ENCODE measurements at regions not wholly inside any gene's neighbourhood (a gene's known extent, or its start where the extent isn't known, plus 50 kb on each side); places are given as distances from the start of the nearest gene placed in this dataset.

- TF ChIP-seq EZH2 (IDR thresholded peaks at IDR 0.05; ENCODE audit: insufficient read depth, poor library complexity, severe bottlenecking) (no peak), EZH2phosphoT487 (IDR thresholded peaks at IDR 0.05; ENCODE audit: insufficient read depth, low read depth) (no peak)
- no peak overlapping the region for H3K9ac ChIP-seq
- no peak overlapping the region for H3K4me2 ChIP-seq (ENCODE audit: unreplicated experiment)
- H3K4me3 ChIP-seq: no peak overlapping the region
- no peaks in the 10 kb centered on the region for H3K79me2 ChIP-seq (ENCODE audit: insufficient read depth)
- peaks cover 16% of the 10 kb centered on the region; the same call in 1 of the 2 replicates for H3F3A ChIP-seq (ENCODE audit: insufficient read depth)
- H2AFZ ChIP-seq: no peak overlapping the region
- 48 to 50% methylated on average over 5 of the region's 5 CpGs for WGBS, 2 experiments (ENCODE audit: low coverage in 1 of 2, low lambda C conversion rate in 2 of 2, missing lambda C conversion rate in 2 of 2)
- no peaks in the 10 kb centered on the region for H3K9me2 ChIP-seq (ENCODE audit: insufficient read depth)
- H3K4me1 ChIP-seq (ENCODE audit: insufficient read depth): peaks cover 22% of the 10 kb centered on the region
- H3K27ac ChIP-seq: no peak overlapping the region
- no peaks in the 10 kb centered on the region for H3K27me3 ChIP-seq (replicated peaks; ENCODE audit: insufficient read depth)
- no peaks in the 10 kb centered on the region for H3K36me3 ChIP-seq (ENCODE audit: low read depth)
- in situ Hi-C loops (cut with MboI): no loop called here
- no peak for DNase-seq
- H3K9me3 ChIP-seq (ENCODE audit: low read depth): no peaks in the 10 kb centered on the region
- H4K20me1 ChIP-seq (ENCODE audit: insufficient read depth): no peaks in the 10 kb centered on the region
These were observed 127.0 kb downstream of the METTL4 start for GRCh38 chr18:2444201-2444875.

DNA sequence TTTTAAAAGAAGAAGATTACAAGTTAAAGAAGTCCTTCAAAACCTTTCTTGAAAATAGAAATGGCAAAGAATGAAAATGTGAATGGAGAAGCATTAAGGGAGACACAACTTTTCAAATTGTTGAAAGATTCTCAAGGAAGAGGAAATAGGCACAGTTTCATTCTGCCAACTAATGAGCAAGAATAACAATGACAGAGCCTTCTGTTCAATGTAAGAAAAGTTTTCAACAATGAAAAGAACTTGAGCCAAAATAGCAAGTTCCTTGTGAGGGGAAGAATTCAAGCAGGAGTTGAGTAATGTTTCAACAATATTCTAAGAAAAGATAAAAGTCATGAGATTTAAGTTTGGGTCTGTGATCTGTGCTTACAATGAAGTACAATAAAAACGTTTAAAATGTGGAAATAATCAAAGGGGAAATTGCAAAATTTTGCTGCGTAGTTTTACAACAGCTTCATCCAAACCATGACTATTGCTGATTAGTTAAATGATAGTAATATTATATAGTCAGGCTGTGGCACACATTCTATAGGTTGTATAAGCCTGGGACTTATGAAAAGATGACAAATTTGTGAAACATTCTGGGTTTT is 122.6 kb downstream of the METTL4 start:
- TF ChIP-seq EZH2 (IDR thresholded peaks at IDR 0.05; ENCODE audit: insufficient read depth, poor library complexity, severe bottlenecking) (no peak), EZH2phosphoT487 (IDR thresholded peaks at IDR 0.05; ENCODE audit: insufficient read depth, low read depth) (no peak)
- H3K79me2 ChIP-seq (ENCODE audit: insufficient read depth): no peaks in the 10 kb centered on the region
- in situ Hi-C loops (cut with MboI): no loop called here
- peak; percentile 40 for DNase-seq
- H2AFZ ChIP-seq: peak overlapping the region; percentile 42
- no peaks in the 10 kb centered on the region for H4K20me1 ChIP-seq (ENCODE audit: insufficient read depth)
- no peaks in the 10 kb centered on the region for H3K27me3 ChIP-seq (replicated peaks; ENCODE audit: insufficient read depth)
- peaks cover 12% of the 10 kb centered on the region; the same call in 1 of the 2 replicates for H3F3A ChIP-seq (ENCODE audit: insufficient read depth)
- no peak overlapping the region for H3K9ac ChIP-seq
- H3K9me3 ChIP-seq (ENCODE audit: low read depth): no peaks in the 10 kb centered on the region
- H3K9me2 ChIP-seq (ENCODE audit: insufficient read depth): no peaks in the 10 kb centered on the region
- no peak overlapping the region for H3K4me3 ChIP-seq
- peaks cover 14% of the 10 kb centered on the region for H3K4me1 ChIP-seq (ENCODE audit: insufficient read depth)
- no peaks in the 10 kb centered on the region for H3K36me3 ChIP-seq (ENCODE audit: low read depth)
- peak overlapping the region; percentile 10 for H3K4me2 ChIP-seq (ENCODE audit: unreplicated experiment)
- 0% methylated on average over 2 of the region's 2 CpGs for WGBS, 2 experiments (ENCODE audit: low coverage in 1 of 2, low lambda C conversion rate in 2 of 2, missing lambda C conversion rate in 2 of 2)
- peak overlapping the region; percentile 36 for H3K27ac ChIP-seq

DNA sequence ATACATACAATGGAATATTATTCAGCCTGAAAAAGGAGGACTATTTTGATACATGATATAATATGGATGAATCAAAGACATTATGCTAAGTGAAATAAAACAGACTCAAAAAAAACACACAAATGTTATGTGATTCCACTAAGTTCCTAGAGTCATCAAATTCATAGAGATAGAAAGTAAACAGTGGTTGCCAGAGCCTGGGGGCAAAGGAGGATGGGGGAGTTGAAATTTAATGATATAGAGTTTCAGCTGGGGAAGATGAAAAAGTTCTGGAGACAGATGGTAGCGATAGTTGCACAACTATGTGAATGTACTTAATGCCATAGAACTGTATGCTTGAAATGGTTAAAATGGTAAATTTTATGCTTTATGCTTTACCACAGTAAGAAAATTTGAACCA is 119.7 kb downstream of the METTL4 start:
- 48 to 76% methylated on average over 1 of the region's 1 CpG for WGBS, 2 experiments (ENCODE audit: low coverage in 1 of 2, low lambda C conversion rate in 2 of 2, missing lambda C conversion rate in 2 of 2)
- no peaks in the 10 kb centered on the region for H3K36me3 ChIP-seq (ENCODE audit: low read depth)
- H3K4me3 ChIP-seq: no peak overlapping the region
- no peak for TF ChIP-seq EZH2phosphoT487 (IDR thresholded peaks at IDR 0.05; ENCODE audit: insufficient read depth, low read depth)
- TF ChIP-seq EZH2 (IDR thresholded peaks at IDR 0.05; ENCODE audit: insufficient read depth, poor library complexity, severe bottlenecking): no peak
- no peak overlapping the region for H3K4me2 ChIP-seq (ENCODE audit: unreplicated experiment)
- H3K4me1 ChIP-seq (ENCODE audit: insufficient read depth): peaks cover 14% of the 10 kb centered on the region
- no peaks in the 10 kb centered on the region for H3K9me3 ChIP-seq (ENCODE audit: low read depth)
- H3K9me2 ChIP-seq (ENCODE audit: insufficient read depth): no peaks in the 10 kb centered on the region
- H3K27ac ChIP-seq: no peak overlapping the region
- H4K20me1 ChIP-seq (ENCODE audit: insufficient read depth): no peaks in the 10 kb centered on the region
- H3F3A ChIP-seq (ENCODE audit: insufficient read depth): peaks cover 12% of the 10 kb centered on the region; the same call in 1 of the 2 replicates
- no peak overlapping the region for H2AFZ ChIP-seq
- H3K9ac ChIP-seq: no peak overlapping the region
- no peaks in the 10 kb centered on the region for H3K27me3 ChIP-seq (replicated peaks; ENCODE audit: insufficient read depth)
- DNase-seq: no peak
- in situ Hi-C loops (cut with MboI): no loop called here
- no peaks in the 10 kb centered on the region for H3K79me2 ChIP-seq (ENCODE audit: insufficient read depth)

DNA sequence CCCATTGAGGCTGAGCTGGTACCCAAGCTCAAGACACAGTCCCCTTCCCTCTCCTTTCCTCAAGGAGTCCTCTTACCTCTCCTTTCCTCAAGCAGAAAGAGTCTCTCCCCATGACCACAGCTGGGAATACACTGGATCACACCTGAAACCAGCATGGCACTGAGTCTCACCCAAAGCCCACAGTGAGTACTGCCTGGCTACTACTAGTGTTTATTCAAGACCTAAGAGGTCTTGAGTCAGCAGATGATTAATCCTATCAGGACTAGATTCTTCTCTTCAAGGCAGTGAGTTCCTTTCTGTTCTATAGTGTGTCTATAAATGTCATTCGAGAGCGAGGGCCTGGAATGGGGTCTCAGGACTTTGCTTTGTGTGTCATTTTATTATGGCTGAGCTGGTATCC is 111.4 kb downstream of the METTL4 start:
- Histone ChIP-seq H3K36me3 (ENCODE audit: low read depth) (no peaks in the 10 kb centered on the region), H3F3A (ENCODE audit: insufficient read depth) (no peaks in the 10 kb centered on the region), H3K27ac (no peak overlapping the region), H3K4me3 (no peak overlapping the region), H3K27me3 (replicated peaks; ENCODE audit: insufficient read depth) (no peaks in the 10 kb centered on the region), H4K20me1 (ENCODE audit: insufficient read depth) (no peaks in the 10 kb centered on the region), H2AFZ (no peak overlapping the region), H3K4me1 (ENCODE audit: insufficient read depth) (no peaks in the 10 kb centered on the region), H3K4me2 (ENCODE audit: unreplicated experiment) (no peak overlapping the region), H3K79me2 (ENCODE audit: insufficient read depth) (no peaks in the 10 kb centered on the region), H3K9me3 (ENCODE audit: low read depth) (no peaks in the 10 kb centered on the region), H3K9ac (no peak overlapping the region), H3K9me2 (ENCODE audit: insufficient read depth) (no peaks in the 10 kb centered on the region)
- WGBS, 2 experiments (ENCODE audit: low coverage in 1 of 2, low lambda C conversion rate in 2 of 2, missing lambda C conversion rate in 2 of 2): 66 to 81% methylated on average over 2 of the region's 2 CpGs
- in situ Hi-C loops (cut with MboI): loop anchor here (10.0 kb wide), 1 partner anchor 65 kb away; no protein-coding TSS in a partner anchor
- no peak for TF ChIP-seq EZH2phosphoT487 (IDR thresholded peaks at IDR 0.05; ENCODE audit: insufficient read depth, low read depth)
- peak; percentile 26 for DNase-seq
